ENCODE measurements at regions not wholly inside any gene's neighbourhood (a gene's known extent, or its start where the extent isn't known, plus 50 kb on each side); places are given as distances from the start of the nearest gene placed in this dataset.
"Not testable (repeated sequence)": the region's sequence is repeated elsewhere in the genome, so short reads cannot be mapped to it uniquely, and the experiment has no call there.

DNA sequence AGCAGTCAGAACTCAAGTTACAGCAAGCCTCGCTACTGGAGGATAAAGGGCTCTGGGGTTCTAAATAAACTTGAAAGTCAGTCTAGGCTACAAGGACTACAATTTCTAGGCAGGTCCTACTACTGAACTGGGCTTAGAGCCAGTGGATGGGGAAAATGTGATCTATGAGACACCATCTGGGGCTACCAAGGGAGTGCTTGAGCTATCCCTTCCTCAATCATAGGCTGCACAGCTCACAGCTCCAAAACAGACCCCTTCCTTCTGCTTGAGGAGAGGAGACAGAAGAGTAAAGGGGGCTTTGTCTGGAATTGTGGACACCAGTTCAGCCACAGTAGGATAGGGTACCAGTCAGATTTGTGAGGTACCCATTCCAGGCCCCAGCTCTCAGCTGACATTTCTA lies 145.8 kb upstream of the SNX7 start:
- no peak overlapping the region for H3K4me3 Mint-ChIP-seq
- H3K4me2 ChIP-seq: no peak overlapping the region
- no peaks in the 10 kb centered on the region for H3F3A ChIP-seq (ENCODE audit: low read depth)
- no peak for DNase-seq (ENCODE audit: low spot score)
- H3K4me3 ChIP-seq: no peak overlapping the region
- no peaks in the 10 kb centered on the region for H3K27me3 ChIP-seq
- H2AFZ ChIP-seq (replicated peaks): no peak overlapping the region
- no peaks in the 10 kb centered on the region for H4K20me1 ChIP-seq (ENCODE audit: low read depth)
- peaks cover 14% of the 10 kb centered on the region for H3K9me3 Mint-ChIP-seq
- no peak overlapping the region for H3K27ac ChIP-seq
- H3K4me1 Mint-ChIP-seq: no peaks in the 10 kb centered on the region
- no peaks in the 10 kb centered on the region for H3K36me3 Mint-ChIP-seq
- peaks cover 6% of the 10 kb centered on the region for H3K27me3 Mint-ChIP-seq (ENCODE audit: insufficient read depth, low read depth)
- no peak overlapping the region for H3K27ac Mint-ChIP-seq
- no peak overlapping the region for H3K9ac ChIP-seq
- H3K9me3 ChIP-seq (ENCODE audit: low read depth): no peaks in the 10 kb centered on the region
- H3K79me2 ChIP-seq (ENCODE audit: low read depth): no peaks in the 10 kb centered on the region
- H3K4me1 ChIP-seq: no peaks in the 10 kb centered on the region
- peaks cover 6% of the 10 kb centered on the region for H3K36me3 ChIP-seq
- TF ChIP-seq, protein P1, sequence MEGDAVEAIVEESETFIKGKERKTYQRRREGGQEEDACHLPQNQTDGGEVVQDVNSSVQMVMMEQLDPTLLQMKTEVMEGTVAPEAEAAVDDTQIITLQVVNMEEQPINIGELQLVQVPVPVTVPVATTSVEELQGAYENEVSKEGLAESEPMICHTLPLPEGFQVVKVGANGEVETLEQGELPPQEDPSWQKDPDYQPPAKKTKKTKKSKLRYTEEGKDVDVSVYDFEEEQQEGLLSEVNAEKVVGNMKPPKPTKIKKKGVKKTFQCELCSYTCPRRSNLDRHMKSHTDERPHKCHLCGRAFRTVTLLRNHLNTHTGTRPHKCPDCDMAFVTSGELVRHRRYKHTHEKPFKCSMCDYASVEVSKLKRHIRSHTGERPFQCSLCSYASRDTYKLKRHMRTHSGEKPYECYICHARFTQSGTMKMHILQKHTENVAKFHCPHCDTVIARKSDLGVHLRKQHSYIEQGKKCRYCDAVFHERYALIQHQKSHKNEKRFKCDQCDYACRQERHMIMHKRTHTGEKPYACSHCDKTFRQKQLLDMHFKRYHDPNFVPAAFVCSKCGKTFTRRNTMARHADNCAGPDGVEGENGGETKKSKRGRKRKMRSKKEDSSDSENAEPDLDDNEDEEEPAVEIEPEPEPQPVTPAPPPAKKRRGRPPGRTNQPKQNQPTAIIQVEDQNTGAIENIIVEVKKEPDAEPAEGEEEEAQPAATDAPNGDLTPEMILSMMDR (IDR thresholded peaks at IDR 0.05): no peak
- TF ChIP-seq EZH2 (IDR thresholded peaks at IDR 0.05): no peak
- no peak for TF ChIP-seq EZH2phosphoT487 (IDR thresholded peaks at IDR 0.05)

DNA sequence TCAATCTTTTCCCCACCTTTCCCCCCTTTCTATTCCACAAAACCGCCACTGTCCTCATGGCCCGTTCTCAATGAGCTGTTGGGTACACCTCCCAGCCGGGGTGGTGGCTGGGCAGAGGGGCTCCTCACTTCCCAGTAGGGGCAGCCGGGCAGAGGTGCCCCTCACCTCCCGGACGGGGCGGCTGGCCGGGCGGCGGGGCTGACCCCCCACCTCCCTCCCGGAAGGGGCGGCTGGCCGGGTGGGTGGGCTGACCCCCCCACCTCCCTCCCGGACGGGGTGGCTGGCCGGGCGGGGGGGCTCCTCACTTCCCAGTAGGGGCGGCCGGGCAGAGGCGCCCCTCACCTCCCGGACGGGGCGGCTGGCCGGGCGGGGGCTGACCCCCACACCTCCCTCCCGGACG lies 149.3 kb upstream of the SNX7 start:
- not testable (repeated sequence) for H3K4me3 Mint-ChIP-seq; H3K4me3 ChIP-seq; H4K20me1 ChIP-seq (ENCODE audit: low read depth); H2AFZ ChIP-seq (replicated peaks); H3K79me2 ChIP-seq (ENCODE audit: low read depth); H3K27ac Mint-ChIP-seq; H3F3A ChIP-seq (ENCODE audit: low read depth); H3K27me3 Mint-ChIP-seq (ENCODE audit: insufficient read depth, low read depth); H3K27me3 ChIP-seq; H3K4me2 ChIP-seq; H3K9ac ChIP-seq; H3K4me1 Mint-ChIP-seq; H3K4me1 ChIP-seq; H3K36me3 Mint-ChIP-seq; H3K27ac ChIP-seq; H3K36me3 ChIP-seq; DNase-seq (ENCODE audit: low spot score)
- H3K9me3 ChIP-seq (ENCODE audit: low read depth): peaks cover 10% of the 10 kb centered on the region
- H3K9me3 Mint-ChIP-seq: peaks cover 27% of the 10 kb centered on the region

DNA sequence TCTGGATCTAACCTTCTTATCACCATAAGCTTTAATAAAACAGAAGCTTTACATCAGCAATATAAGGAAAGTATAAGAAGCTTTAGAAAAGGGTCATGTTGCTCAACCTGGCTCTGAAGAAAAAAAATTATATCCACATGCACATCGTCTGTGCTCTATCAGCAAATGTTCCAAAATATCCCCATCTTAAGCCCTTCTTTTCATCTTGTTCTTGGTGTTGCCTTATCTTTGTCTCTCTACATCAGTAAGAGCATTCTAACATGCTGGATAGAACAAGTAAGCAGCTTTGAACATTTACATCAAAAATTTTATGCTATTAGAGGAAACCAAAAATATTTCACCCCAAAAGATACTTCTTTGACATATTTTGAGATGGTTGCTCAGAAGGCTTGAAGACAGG lies 157.8 kb upstream of the SNX7 start:
- Histone ChIP-seq H3F3A (ENCODE audit: low read depth) (no peaks in the 10 kb centered on the region), H3K4me1 (no peaks in the 10 kb centered on the region), H3K36me3 (no peaks in the 10 kb centered on the region), H3K27me3 (no peaks in the 10 kb centered on the region), H3K9me3 (ENCODE audit: low read depth) (peaks cover 8% of the 10 kb centered on the region), H2AFZ (replicated peaks) (no peak overlapping the region), H3K27ac (no peak overlapping the region), H3K79me2 (ENCODE audit: low read depth) (no peaks in the 10 kb centered on the region), H3K9ac (no peak overlapping the region), H4K20me1 (ENCODE audit: low read depth) (no peaks in the 10 kb centered on the region), H3K4me3 (no peak overlapping the region), H3K4me2 (no peak overlapping the region)
- Mint-ChIP-seq H3K4me1 (no peaks in the 10 kb centered on the region), H3K9me3 (peaks cover 24% of the 10 kb centered on the region), H3K27me3 (ENCODE audit: insufficient read depth, low read depth) (no peaks in the 10 kb centered on the region), H3K4me3 (no peak overlapping the region), H3K36me3 (no peaks in the 10 kb centered on the region), H3K27ac (no peak overlapping the region)
- no peak for TF ChIP-seq EZH2 (IDR thresholded peaks at IDR 0.05)
- no peak for TF ChIP-seq EZH2phosphoT487 (IDR thresholded peaks at IDR 0.05)
- TF ChIP-seq, protein P1 (IDR thresholded peaks at IDR 0.05): no peak
- DNase-seq (ENCODE audit: low spot score): no peak

DNA sequence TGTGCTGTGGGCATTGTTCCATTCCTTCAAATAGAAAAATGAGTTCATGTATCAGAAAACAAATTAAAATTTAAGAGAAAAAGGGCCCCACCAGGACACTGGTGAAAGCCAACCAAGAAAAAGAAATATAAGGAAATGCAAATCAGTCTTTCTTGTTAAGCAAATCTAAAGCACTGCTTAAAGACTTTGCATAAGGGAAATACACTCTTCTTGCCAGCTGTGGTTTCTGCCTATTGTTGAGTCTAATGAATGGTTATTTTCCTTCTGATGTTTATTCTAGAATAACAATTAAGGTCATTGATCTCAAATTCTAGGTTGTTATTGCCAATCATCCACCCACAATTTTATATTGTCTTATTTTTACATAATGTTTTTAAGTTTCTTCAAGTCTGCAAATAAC lies 158.6 kb upstream of the SNX7 start:
- H3F3A ChIP-seq (ENCODE audit: low read depth): no peaks in the 10 kb centered on the region
- Mint-ChIP-seq H3K36me3 (no peaks in the 10 kb centered on the region), H3K4me1 (no peaks in the 10 kb centered on the region), H3K9me3 (peaks cover 18% of the 10 kb centered on the region), H3K27ac (no peak overlapping the region), H3K27me3 (ENCODE audit: insufficient read depth, low read depth) (no peaks in the 10 kb centered on the region), H3K4me3 (no peak overlapping the region)
- no peak overlapping the region for H3K27ac ChIP-seq
- H3K4me2 ChIP-seq: no peak overlapping the region
- no peak overlapping the region for H2AFZ ChIP-seq (replicated peaks)
- H3K9ac ChIP-seq: no peak overlapping the region
- TF ChIP-seq EZH2phosphoT487 (IDR thresholded peaks at IDR 0.05): no peak
- TF ChIP-seq, protein P1 (IDR thresholded peaks at IDR 0.05): no peak
- no peak for TF ChIP-seq EZH2 (IDR thresholded peaks at IDR 0.05)
- DNase-seq (ENCODE audit: low spot score): no peak
- no peak overlapping the region for H3K4me3 ChIP-seq
- H3K4me1 ChIP-seq: no peaks in the 10 kb centered on the region
- no peaks in the 10 kb centered on the region for H3K27me3 ChIP-seq
- peaks cover 8% of the 10 kb centered on the region for H3K9me3 ChIP-seq (ENCODE audit: low read depth)
- H3K79me2 ChIP-seq (ENCODE audit: low read depth): no peaks in the 10 kb centered on the region
- no peaks in the 10 kb centered on the region for H4K20me1 ChIP-seq (ENCODE audit: low read depth)
- no peaks in the 10 kb centered on the region for H3K36me3 ChIP-seq

Data from neural progenitor cell (in vitro differentiated cells).